Stimulated activated CD4-positive, alpha-beta T cell treated with anti-CD3 and anti-CD28 coated beads, Interleukin-12 subunit alpha, Interleukin-12 subunit beta, amount 100 ng/mL, for 24 hours (primary cell): ENCODE measurements at regions not wholly inside any gene's neighbourhood (a gene's known extent, or its start where the extent isn't known, plus 50 kb on each side); places are given as distances from the start of the nearest gene placed in this dataset.

Source experiments
- DNase-seq, 2 experiments: peaks; one replicate each; pipeline ENCODE4 v3.0.0-alpha.2; 2020; ENCODE audit warnings: low read depth in 2 of 2

DNA sequence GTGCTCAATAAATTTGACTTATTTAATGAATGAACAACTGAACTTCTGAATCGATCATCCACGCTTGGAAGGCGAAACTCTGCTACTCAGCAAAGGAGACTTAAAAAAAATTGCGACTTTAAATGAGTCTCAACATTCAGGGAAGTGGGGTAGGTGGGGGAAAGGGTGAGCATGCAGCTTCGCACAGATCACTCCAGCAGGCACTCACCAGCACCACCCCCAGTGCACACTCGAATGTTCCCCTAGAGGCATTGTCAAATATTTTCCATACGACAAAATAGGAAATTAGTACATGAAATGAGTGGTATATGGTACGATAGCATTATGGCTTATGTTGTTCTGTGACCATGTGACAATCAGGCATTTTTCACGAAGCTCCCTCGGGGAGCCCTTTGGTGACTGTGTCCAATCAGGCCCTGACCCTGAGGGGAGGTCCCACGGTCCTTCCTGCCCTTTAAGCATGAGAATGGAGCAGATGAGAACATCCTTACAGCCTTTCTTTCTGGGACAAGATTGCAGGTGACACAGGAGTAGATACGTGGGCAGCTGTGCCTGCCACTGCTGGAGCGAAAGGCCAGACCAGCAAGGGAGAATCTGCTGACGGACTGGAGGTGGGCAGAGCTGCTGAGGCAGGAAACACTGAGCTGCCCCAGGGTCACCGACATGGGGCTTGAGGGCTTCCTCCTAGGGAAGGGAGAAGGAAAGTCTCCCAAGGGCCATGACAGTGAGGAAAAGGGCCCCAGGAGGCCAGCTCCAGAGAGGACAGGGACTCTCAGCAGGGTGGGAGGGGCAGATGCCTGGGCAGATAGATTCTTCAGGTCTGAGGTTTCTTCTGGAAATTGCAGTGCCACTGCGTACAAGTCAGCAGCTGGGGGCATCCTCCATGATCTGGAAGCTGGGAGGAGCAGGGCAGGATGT lies 101.3 kb upstream of the ID2 start:
- no peak for DNase-seq

DNA sequence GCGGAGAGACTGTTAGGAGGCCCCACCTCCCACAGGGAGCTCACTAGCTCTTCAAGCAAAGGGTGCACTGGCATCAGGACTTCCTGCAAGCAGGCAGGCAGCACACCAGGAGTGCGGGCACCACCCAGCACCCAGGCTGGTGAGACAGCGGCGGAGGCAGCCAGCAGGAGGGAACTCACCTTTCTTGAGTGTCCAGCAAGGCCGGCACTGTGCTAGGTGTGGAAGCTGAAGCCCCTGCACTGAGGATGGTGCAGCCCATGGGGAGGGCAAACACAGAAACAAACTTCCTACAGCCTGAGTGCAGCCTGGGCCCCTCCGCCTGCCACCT lies 100.7 kb upstream of the ID2 start:
- no peak for DNase-seq

DNA sequence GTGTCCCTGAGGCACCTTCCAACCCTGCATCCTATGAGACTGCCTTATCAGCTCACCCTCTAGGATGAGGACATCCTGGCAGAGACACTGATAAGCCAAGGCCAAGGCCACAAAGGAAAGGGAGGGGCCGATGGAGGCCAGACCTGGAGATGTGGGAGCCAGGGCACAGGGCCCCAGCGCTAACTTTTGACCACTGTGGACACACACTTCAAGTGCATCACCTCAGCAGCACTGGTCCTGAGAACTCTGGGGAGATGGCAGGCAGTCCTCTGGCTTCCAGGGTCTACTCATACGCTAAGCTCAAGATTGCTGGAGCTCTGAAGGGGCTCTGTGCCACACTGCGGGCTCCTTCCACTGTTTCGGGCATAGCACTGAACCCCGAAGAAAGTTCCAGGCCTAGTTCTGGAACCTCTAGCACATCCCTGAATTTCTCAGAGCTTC lies 100.2 kb upstream of the ID2 start:
- no peak for DNase-seq

DNA sequence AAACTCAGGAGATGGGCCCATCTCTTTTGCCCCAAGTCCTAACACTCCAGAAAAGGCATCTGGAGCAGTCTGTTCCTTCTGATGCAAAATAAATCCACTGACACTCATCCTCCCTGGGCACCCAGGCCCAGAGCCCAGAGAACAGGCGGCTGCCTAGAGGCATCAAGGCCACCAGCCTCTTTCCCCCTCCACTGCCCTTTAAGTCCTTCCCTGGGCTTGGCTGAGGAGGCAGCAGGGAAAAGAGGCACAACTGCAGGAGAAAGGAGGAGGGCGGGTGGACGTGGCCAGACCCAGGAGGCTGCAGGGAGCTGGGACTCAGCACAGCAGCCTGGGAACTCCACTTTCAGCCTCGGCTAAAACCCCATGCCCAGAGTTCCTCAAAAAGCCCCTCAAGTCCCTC lies 99.7 kb upstream of the ID2 start:
- no peak for DNase-seq

DNA sequence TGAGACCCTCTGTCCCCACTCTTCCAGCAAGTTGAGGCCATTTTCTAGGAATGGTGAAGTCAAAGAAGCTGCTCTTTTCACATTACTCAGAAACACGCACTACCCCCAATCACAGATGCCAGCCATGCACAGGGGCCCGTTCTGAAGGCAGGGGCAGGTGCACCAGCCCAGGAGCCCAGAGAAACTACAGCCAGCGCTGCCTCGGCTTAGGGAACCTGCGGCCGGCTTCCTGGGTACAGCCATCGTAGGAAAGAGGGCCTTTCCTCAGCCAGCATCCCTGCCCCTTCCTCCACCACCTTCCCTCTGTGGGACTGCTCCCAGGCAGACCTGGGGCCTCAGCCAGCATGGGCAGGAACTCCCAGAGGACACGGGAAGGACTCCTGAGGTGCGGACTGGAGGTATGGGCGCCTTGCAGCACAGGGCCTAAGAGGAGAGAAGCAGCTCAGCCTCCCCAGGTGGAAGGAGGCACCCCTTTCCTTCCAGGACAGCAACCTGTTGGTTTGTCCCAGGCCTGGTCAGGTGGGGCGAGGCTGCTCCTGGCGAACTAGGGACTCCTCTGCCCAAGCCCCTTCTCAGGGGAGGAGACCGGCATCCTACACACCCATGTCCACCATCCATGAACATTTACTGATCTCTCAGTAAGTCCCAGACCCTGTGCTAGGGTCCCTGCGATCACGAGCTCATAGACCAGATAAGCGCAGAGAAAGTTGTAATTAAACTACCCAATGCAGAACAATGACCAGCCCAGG lies 99.0 kb upstream of the ID2 start:
- DNase-seq, result no peak

DNA sequence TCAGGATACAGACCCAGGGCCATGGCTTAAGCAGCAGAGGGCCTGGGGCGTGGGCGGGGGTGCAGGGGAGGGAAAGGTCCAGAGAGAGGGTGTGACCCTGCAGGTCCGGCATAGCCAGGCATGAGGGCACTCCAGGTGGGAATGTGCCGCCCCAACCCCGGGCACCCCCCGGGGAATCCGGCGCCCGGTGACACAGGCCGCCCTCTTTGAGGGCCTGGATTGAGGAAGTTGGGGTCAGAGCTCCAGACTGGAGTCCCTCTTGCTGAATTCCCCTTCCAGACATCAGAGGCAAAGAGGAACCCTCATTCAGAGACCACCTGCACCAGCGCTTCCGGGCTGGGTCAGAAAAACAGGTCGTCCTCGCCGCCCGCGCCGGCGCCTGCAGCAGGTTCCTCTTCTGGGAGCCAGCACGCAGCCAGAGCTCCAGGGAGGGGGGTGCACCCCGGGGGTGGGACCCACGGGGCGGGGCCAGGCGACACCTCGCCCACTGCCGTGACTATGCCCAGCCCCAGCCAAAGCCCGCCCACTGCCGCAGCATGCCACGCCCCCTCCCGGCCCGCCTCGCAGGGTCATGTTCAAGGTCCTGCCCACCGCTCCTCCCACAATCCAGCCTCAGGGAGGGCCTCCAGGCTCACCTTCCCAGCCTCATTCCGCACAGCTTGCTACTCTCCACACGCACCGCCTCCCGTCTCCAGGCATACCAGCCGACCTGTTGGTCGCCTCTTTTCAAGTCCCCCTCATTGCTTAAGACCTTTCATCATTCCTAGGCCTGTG lies 98.3 kb upstream of the ID2 start:
- DNase-seq, result peak; percentile 61 to 83

DNA sequence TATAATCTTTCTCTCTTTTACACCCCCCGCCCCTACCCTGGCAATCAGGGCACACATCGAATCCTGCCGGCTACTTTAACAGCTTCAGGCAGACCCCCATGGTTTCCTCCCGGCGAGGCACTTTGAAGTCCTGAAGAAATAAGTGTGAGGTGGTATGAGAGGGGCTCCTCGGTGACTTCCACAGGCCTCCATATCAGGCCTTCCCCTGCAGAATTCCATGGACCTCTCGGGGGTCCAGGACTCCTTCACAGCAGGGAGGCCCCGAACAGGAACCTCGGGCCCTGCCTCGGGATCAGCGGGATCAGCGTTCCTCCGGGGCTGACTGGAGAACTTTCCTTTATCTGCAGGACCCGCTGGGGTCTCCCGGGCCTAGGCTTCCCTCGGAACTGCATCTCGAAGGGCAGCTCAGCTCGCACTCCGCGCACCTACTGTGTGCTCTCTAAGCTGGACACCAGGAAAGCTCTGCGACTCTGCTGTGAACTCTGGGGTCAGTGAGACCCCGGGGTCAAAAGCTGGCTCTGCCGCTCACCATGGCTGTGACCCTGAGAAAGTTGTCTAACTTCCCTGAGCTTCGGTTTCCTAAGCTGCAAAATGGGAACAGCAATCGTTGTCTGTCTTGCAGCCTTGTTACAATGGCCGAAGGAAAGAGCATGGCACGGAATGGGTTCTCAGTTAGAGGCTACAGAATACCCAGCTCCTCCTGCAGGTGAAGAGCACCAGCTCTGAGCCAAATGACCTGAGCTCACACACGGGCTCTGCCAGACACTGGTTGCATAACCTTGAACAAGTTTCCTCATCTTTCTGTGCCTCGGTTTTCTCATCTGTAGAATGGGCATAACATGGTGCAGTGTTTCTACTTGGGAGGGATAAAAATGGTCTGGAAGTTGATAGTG lies 97.4 kb upstream of the ID2 start:
- no peak for DNase-seq

DNA sequence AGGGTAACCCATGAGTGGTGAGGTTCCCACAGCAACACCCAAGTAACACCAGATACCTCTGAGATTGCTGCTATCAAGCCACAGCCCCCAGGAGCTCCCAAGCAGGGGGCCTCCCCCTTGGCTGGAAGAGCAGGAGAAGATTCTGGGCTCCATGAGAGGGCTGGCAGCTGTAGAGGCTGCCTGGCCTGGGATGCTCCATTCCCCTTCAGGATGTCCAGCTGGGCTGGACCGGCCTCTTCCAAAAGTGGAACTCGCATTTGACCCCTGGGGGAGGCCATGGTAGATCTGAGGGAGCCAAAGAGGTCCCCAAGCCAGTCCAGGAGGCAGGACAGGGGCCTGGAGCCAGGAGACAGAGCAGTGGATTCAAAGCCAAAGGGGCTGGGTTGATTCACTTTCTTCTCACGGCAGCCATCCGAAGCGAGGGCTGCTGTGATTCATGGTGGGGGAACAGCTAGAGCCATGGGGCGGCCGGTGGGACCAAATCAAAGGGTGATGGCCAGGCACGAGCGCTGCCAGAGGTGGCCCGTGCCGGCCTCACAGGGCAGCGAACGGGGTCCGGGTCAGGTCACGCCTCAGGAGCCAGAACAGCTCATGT lies 95.3 kb upstream of the ID2 start:
- no peak for DNase-seq

DNA sequence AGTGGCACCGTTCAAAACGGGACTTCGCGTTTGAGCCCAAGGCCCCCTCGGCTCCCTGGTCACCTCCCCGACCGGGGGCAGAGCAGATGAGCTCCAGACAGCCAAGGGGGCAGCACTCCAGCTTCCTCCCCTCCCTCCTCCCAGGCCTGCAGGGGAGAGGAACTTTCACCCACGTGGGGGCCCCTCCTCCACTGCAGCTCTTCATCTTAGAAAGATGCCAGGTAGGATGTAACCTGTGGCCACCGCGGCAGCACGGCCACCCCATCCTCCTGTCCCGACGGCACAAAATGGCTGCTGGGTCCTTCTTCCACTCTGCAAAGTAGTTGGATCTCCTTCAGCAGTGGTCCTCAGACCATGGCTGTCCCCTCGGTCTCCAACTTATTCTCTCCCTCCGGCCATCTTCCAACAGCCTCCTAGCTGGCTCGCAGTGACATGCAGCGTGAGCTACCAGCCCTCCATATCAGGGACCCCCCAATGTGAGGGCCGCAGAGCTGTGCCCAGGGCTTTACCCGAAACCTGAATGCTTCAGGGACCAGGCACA lies 94.5 kb upstream of the ID2 start:
- no peak for DNase-seq

DNA sequence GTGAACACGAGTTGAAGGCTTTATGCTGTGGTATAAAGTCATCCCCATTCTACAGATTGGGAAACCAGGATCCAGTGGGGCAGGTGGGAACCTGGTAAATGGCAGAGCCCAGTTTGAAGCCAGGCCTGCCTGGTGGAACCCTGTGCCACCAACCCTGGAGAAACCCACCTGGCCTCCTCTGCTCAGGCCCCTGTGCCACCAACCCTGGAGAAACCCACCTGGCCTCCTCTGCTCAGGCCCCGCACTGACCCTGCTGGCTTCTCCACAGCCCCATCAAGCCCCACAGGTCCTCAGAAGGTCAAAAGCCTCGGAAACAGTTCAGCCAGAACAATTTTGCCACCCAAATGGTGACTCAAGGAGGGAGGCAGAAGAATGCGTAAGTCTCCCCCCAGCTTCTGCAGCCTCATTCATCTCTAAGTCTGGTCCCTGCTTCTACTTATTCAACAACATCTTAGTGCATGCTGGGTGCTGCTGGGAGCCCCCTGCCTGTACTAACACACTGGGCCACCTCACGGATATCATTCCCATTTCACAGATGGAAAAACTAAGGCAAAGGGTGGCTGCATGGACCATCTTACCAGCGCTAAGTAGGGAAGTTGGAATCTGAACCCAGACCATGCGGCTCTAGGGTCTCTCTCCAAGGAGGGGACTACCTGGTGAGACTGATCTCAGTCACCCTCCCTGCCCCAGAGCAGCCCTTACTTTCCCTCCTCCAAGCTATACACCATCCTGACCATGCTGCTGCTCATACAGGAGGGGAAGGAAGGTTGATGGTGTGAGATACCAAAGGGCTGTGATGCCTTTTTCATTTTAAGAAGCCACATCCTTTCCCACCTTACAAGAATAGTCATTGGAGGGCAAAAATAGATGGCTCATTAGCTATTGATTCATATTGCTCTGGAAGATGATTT lies 93.7 kb upstream of the ID2 start:
- DNase-seq, result no peak

DNA sequence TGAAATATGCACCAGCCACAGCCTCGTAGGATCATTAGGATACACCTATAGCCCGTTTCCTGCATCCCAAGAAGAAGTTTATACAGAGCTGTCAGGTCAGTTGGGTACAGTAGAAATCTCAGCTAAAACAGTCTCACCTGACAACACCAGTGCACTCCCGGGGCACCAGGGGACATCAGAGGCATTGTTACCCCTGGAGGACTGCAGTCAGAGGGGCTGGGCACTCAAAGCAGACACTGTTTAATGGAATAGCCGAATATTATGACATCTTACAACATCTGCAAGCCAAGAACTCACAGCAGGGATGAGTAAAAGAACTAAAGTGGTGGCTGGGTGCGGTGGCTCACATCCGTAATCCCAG lies 93.0 kb upstream of the ID2 start:
- no peak for DNase-seq

DNA sequence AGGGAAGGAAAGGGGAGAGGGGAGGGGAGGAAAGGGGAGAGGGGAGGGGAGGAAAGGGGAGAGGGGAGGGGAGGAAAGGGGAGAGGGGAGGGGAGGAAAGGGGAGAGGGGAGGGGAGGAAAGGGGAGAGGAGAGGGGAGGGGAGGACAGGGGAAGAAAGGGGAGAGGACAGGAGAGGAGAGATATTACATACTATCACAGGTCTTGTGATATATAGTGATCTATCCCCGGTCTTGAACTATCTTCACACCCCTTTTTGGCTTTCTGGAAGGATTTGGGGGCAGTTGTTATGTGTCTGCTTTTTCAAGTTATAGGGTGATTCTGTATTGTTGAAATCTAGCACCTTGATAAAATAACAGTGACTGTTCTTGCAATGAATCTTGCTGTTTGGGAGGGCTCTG lies 92.1 kb upstream of the ID2 start:
- DNase-seq, result no peak

DNA sequence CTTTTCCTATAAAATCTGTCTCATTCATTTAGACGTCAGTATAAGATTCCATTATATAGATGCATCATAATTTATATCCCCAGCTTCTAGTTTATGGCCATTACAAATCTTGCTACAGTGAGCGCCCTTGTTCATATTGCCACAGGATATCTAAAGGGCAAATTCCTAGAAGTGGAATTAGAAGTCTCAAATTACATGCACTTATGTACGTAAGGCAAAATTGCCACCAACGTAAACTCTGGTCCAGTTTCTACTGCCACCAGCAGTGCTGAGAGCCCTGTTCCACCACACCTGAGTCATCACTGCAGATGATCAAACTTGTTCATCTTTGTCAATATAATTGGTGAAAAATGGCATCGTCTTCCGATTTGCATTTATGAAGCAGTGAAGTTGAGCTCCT lies 90.9 kb upstream of the ID2 start:
- DNase-seq, result no peak

DNA sequence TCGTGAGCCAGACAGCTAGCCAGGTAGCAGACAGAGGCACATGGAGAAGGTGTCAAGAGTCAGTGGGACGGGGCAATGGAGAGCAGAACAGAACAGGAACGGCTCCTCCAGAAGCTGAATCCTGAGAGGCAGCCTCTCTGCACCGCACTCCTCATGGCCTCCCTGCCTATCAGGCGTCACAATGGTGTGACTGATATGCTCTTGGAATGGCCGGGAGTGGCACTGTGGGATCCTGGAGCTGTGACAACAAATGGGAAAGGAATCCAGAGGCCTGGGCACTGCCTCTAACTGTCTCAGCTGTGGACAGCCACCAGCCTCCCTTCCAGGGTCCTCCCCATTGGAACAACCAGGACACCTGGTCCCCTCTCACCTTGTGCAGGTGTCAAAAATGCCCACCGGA lies 89.1 kb upstream of the ID2 start:
- no peak for DNase-seq

DNA sequence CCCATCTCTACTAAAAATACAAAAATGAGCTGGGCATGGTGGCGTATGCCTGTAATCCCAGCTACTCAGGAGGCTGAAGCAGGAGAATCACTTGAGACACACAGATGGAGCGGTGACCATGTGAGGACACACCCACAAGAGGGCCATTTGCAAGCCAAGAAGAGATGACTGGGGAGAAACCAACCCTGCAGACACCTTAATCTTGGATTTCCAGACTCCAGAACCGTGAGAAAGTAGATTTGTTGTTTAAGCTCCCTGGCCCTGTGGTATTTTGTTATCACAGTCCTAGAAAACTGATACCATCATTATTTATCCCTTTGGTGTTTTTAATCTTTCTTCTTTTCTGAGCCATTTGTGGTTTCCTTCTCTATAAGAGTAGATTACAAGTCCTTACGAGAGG lies 88.6 kb upstream of the ID2 start:
- no peak for DNase-seq

DNA sequence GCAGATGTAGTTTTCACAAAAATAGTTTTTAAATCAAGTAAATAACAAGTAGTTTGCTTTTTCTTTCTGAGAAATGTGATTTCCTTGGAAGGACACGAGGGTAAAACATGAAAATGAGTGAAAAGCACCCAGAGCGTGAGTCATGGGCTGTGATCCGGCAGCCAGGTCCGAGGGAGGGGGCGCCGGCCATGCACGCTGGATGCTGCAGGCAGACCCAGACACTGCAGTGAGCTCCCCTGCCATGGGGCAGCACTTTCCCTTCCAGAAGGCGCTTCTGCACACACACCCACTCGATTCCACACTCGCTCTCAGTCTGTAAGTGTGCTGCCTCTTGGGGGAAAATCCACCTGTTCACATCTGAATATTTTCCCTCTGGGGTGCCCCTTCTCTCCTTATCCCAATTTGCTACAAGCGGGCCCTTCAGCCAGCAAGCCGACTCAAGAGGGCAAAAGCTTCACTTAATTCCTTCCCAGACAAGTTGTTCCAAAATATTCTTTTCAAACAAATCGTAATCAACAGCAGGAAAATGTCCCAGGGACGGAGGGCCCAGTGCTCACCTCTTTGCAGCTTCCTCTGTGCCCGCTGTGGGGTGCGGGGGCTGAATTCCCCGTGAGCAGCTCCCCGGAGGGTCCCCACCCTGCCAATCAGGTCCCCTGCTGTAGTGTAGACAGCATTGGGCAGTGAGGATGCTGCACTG lies 87.0 kb upstream of the ID2 start:
- no peak for DNase-seq

DNA sequence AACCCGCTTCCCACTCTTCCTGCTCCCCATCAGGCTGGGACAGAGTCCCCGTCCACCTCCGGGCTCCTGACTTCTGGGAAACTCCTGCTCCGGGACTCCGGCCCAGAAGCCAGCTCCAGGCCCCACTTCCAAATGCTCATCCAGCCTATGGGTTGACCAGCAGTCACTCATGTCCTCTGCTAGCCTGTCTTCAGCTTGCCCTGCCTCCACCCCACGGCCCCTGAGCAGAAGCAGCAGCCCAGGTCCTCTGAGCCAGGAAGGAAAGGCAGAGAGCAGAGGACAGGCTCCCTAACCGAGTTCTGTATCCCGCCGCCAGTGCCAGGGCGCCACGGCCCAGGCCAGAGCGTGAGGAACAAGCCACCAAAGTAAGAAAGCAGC lies 86.4 kb upstream of the ID2 start:
- no peak for DNase-seq

DNA sequence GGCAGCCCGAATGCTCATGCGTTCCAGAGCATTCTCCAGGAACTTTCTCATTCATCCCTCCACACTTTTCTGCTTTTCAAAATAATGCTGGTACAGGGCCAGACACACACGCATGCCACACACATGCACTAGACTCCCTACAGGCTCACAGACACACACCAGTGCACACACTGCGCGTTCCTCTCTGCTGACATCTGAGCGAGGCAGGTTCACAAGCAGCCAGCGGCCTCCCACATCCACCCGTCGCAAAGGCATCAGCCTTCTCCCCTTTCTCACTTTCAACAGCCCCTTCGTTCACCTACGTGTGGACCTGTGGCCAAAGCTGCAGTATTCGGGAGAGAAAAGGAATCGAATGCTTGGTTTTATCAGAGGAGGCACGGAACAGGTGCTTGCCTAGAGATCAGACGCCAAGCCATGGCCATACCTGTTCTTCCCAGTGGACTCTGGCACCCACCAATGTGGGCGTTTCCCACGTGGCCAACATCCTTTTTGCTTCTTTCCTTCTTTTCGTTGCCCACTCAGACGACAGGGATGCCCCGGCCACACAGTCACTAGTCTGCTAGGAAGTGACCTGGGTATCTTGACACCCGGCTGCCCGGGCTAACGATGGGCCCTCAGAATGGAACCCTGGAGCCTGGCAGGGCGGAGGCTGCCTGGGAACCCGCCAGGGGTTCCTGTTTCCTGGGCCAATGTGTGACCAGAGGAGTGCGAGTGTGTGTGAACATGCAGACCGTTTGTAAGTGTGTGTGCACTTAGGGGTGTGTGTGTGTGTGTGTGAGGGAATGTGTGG lies 85.8 kb upstream of the ID2 start:
- no peak for DNase-seq
